Skeletal muscle cell (primary cell): ENCODE measurements at regions not wholly inside any gene's neighbourhood (a gene's known extent, or its start where the extent isn't known, plus 50 kb on each side); places are given as distances from the start of the nearest gene placed in this dataset.
"Not testable (repeated sequence)": the region's sequence is repeated elsewhere in the genome, so short reads cannot be mapped to it uniquely, and the experiment has no call there.

Source experiments
- DNase-seq: peaks from one replicate; pipeline ENCODE4 v3.0.0-alpha.2; 2010; ENCODE audit warnings: low read depth
- H3K4me3 ChIP-seq: 2 replicates; pipeline ENCODE4 v1.5.1; 2011; ENCODE audit warnings: low read depth, mild to moderate bottlenecking, control low read depth, low read length, moderate library complexity

- DNase-seq = no peak
- H3K4me3 ChIP-seq = no peak overlapping the region
These were observed 135.9 kb downstream of the FAM76B start for GRCh38 chr11:95653680-95654079.

GRCh38 chr11:95653099-95653498, 136.5 kb downstream of the FAM76B start:
- no peak overlapping the region for H3K4me3 ChIP-seq
- DNase-seq = no peak

GRCh38 chr11:95652002-95652472, 137.5 kb downstream of the FAM76B start:
- DNase-seq = no peak
- no peak overlapping the region for H3K4me3 ChIP-seq

- DNase-seq = no peak
- no peak overlapping the region for H3K4me3 ChIP-seq
These were observed 139.3 kb downstream of the FAM76B start for GRCh38 chr11:95650276-95650675.

- H3K4me3 ChIP-seq = no peak overlapping the region
- DNase-seq = no peak
These were observed 141.7 kb downstream of the FAM76B start for GRCh38 chr11:95647871-95648270.

GRCh38 chr11:95647355-95647754, 142.2 kb downstream of the FAM76B start:
- H3K4me3 ChIP-seq = no peak overlapping the region
- DNase-seq = peak; percentile 78

- no peak overlapping the region for H3K4me3 ChIP-seq
- peak; percentile 65 for DNase-seq
These were observed 148.1 kb downstream of the FAM76B start for GRCh38 chr11:95641495-95641894.

GRCh38 chr11:95638501-95638900, 151.1 kb downstream of the FAM76B start:
- DNase-seq = no peak
- no peak overlapping the region for H3K4me3 ChIP-seq

- no peak for DNase-seq
- no peak overlapping the region for H3K4me3 ChIP-seq
These were observed 164.2 kb downstream of the FAM76B start for GRCh38 chr11:95625164-95625900.

- H3K4me3 ChIP-seq = no peak overlapping the region
- no peak for DNase-seq
These were observed 173.3 kb downstream of the FAM76B start for GRCh38 chr11:95616256-95616804.

- DNase-seq = no peak
- no peak overlapping the region for H3K4me3 ChIP-seq
These were observed 177.8 kb downstream of the FAM76B start for GRCh38 chr11:95611827-95612226.

GRCh38 chr11:95610185-95610584, 179.4 kb downstream of the FAM76B start:
- DNase-seq, H3K4me3 ChIP-seq: not testable (repeated sequence)

- H3K4me3 ChIP-seq = no peak overlapping the region
- no peak for DNase-seq
These were observed 181.5 kb downstream of the FAM76B start for GRCh38 chr11:95608093-95608492.

GRCh38 chr11:95606824-95607223, 182.8 kb downstream of the FAM76B start:
- no peak for DNase-seq
- no peak overlapping the region for H3K4me3 ChIP-seq

GRCh38 chr11:95605271-95605940, 184.2 kb downstream of the FAM76B start:
- DNase-seq = no peak
- no peak overlapping the region for H3K4me3 ChIP-seq

GRCh38 chr11:95599959-95600586, 189.5 kb downstream of the FAM76B start:
- H3K4me3 ChIP-seq = no peak overlapping the region
- DNase-seq = no peak

- DNase-seq = peak; percentile 79
- no peak overlapping the region for H3K4me3 ChIP-seq
These were observed 193.6 kb downstream of the FAM76B start for GRCh38 chr11:95595973-95596489.

GRCh38 chr11:95595541-95595940, 194.0 kb downstream of the FAM76B start:
- no peak for DNase-seq
- H3K4me3 ChIP-seq = no peak overlapping the region

- DNase-seq = peak; percentile 54
- no peak overlapping the region for H3K4me3 ChIP-seq
These were observed 196.5 kb downstream of the FAM76B start for GRCh38 chr11:95593111-95593510.

- peak; percentile 76 for DNase-seq
- no peak overlapping the region for H3K4me3 ChIP-seq
These were observed 197.1 kb downstream of the FAM76B start for GRCh38 chr11:95592471-95592870.
